Tibial nerve (tissue), 4 donors: ENCODE measurements at regions not wholly inside any gene's neighbourhood (a gene's known extent, or its start where the extent isn't known, plus 50 kb on each side); places are given as distances from the start of the nearest gene placed in this dataset.

Source experiments
- EP300 ChIP-seq, 2 donors: sonication (generic); formaldehyde crosslinking; IDR thresholded peaks; one replicate each; pipeline ENCODE4 v1.6.1; 2017; ENCODE audit warnings: antibody characterized with exemption in 2 of 2, mild to moderate bottlenecking in 1 of 2
- POLR2A ChIP-seq, 2 donors: fragments of 450-650 bp; IDR thresholded peaks; one replicate each; pipeline ENCODE4 v1.6.1; 2017; ENCODE audit warnings: antibody characterized with exemption in 2 of 2, mild to moderate bottlenecking in 2 of 2, moderate library complexity in 2 of 2
- TF ChIP-seq, protein P1 (sequence below), 5 experiments: fragments of 200-600 bp in 3 of 5; fragments of 450-650 bp in 2 of 5; sonication (generic) in 3 of 5; IDR thresholded peaks; one replicate each; pipeline ENCODE4 v1.5.1; 2016 to 2019; ENCODE audit warnings: antibody characterized with exemption in 5 of 5, mild to moderate bottlenecking in 3 of 5, moderate library complexity in 2 of 5

DNA sequence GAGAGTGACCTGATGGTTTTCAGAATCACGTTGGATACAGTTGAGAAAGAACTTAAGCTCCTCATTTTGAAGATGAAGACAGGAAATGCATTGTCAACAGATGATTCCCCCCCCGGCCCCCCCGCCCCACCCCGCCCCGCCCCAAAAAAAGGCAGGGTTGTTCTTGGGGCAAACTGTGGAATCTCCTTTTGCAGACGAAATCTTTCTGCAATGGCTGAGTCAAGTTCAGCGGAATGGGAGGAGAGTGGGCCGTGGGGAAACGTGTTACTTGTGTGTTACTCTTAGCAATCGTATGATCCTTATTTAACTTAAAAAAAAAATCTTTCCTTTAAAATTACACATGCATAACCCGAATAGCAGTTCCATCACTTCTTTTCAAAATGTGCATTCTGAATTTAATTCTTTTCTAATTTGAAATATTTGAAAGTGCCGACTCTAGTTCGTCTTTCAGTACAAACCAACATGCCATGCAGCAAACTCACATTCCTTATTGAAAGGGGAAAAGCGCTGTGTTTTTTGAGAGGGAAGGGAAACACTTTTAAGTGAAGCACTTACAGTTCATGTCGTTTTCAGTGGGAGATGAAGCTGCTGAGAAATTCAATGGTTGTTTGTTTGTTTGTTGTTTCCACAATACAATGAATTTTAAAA lies 348.5 kb upstream of the ARGLU1 start:
- TF ChIP-seq, protein P1, sequence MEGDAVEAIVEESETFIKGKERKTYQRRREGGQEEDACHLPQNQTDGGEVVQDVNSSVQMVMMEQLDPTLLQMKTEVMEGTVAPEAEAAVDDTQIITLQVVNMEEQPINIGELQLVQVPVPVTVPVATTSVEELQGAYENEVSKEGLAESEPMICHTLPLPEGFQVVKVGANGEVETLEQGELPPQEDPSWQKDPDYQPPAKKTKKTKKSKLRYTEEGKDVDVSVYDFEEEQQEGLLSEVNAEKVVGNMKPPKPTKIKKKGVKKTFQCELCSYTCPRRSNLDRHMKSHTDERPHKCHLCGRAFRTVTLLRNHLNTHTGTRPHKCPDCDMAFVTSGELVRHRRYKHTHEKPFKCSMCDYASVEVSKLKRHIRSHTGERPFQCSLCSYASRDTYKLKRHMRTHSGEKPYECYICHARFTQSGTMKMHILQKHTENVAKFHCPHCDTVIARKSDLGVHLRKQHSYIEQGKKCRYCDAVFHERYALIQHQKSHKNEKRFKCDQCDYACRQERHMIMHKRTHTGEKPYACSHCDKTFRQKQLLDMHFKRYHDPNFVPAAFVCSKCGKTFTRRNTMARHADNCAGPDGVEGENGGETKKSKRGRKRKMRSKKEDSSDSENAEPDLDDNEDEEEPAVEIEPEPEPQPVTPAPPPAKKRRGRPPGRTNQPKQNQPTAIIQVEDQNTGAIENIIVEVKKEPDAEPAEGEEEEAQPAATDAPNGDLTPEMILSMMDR (IDR thresholded peaks at IDR 0.05) = no peak
- TF ChIP-seq POLR2A (IDR thresholded peaks at IDR 0.05) = no peak
- TF ChIP-seq EP300 (IDR thresholded peaks at IDR 0.05) = no peak
